ENCODE measurements at regions not wholly inside any gene's neighbourhood (a gene's known extent, or its start where the extent isn't known, plus 50 kb on each side); places are given as distances from the start of the nearest gene placed in this dataset.

GRCh38 chr9:129263836-129264235 is 85.8 kb upstream of the IER5L start:
- no peak for TF ChIP-seq CTCF (IDR thresholded peaks at IDR 0.05)
- TF ChIP-seq POLR2A (IDR thresholded peaks at IDR 0.05; ENCODE audit: low read depth): no peak
- TF ChIP-seq POLR2AphosphoS5 (IDR thresholded peaks at IDR 0.05): no peak

Measured in esophagus muscularis mucosa (tissue), 3 donors.